NOMO-1 treated with dmso at 0.1 percent for 144 hours (cell line): ENCODE measurements at regions not wholly inside any gene's neighbourhood (a gene's known extent, or its start where the extent isn't known, plus 50 kb on each side); places are given as distances from the start of the nearest gene placed in this dataset.
"Not testable (repeated sequence)": the region's sequence is repeated elsewhere in the genome, so short reads cannot be mapped to it uniquely, and the experiment has no call there.

Source experiments
- DNase-seq: peaks from one replicate; lab custom pipeline; 2025; ENCODE audit not compliant: unreplicated experiment; lab: John Stamatoyannopoulos, UW

- no peak for DNase-seq
These were observed 180.0 kb upstream of the MMADHC start for GRCh38 chr2:149767516-149767974.

GRCh38 chr2:149766339-149766738, 178.8 kb upstream of the MMADHC start:
- no peak for DNase-seq

GRCh38 chr2:149765636-149766035, 178.1 kb upstream of the MMADHC start:
- no peak for DNase-seq

GRCh38 chr2:149765003-149765402, 177.4 kb upstream of the MMADHC start:
- no peak for DNase-seq

- no peak for DNase-seq
These were observed 175.8 kb upstream of the MMADHC start for GRCh38 chr2:149763358-149763757.

- DNase-seq: no peak
These were observed 174.0 kb upstream of the MMADHC start for GRCh38 chr2:149761611-149762010.

GRCh38 chr2:149759382-149759781, 171.8 kb upstream of the MMADHC start:
- not testable (repeated sequence) for DNase-seq

- not testable (repeated sequence) for DNase-seq
These were observed 167.1 kb upstream of the MMADHC start for GRCh38 chr2:149754722-149755121.

GRCh38 chr2:149747456-149747855, 159.9 kb upstream of the MMADHC start:
- no peak for DNase-seq

GRCh38 chr2:149745396-149746230, 158.0 kb upstream of the MMADHC start:
- no peak for DNase-seq

- no peak for DNase-seq
These were observed 157.3 kb upstream of the MMADHC start for GRCh38 chr2:149744865-149745264.

GRCh38 chr2:149743842-149744448, 156.4 kb upstream of the MMADHC start:
- no peak for DNase-seq

GRCh38 chr2:149741646-149742045, 154.1 kb upstream of the MMADHC start:
- DNase-seq: no peak

GRCh38 chr2:149740490-149740889, 152.9 kb upstream of the MMADHC start:
- no peak for DNase-seq

GRCh38 chr2:149739883-149740265, 152.3 kb upstream of the MMADHC start:
- DNase-seq: no peak

- no peak for DNase-seq
These were observed 151.8 kb upstream of the MMADHC start for GRCh38 chr2:149739171-149739882.

- DNase-seq: no peak
These were observed 151.2 kb upstream of the MMADHC start for GRCh38 chr2:149738767-149739166.

- no peak for DNase-seq
These were observed 150.3 kb upstream of the MMADHC start for GRCh38 chr2:149737896-149738295.

GRCh38 chr2:149735237-149735958, 147.8 kb upstream of the MMADHC start:
- DNase-seq: no peak

- no peak for DNase-seq
These were observed 146.5 kb upstream of the MMADHC start for GRCh38 chr2:149733936-149734685.
